ENCODE measurements at regions not wholly inside any gene's neighbourhood (a gene's known extent, or its start where the extent isn't known, plus 50 kb on each side); places are given as distances from the start of the nearest gene placed in this dataset.
A peak's percentile ranks its signal among the peaks of the same experiment; 100 is the strongest.

DNA sequence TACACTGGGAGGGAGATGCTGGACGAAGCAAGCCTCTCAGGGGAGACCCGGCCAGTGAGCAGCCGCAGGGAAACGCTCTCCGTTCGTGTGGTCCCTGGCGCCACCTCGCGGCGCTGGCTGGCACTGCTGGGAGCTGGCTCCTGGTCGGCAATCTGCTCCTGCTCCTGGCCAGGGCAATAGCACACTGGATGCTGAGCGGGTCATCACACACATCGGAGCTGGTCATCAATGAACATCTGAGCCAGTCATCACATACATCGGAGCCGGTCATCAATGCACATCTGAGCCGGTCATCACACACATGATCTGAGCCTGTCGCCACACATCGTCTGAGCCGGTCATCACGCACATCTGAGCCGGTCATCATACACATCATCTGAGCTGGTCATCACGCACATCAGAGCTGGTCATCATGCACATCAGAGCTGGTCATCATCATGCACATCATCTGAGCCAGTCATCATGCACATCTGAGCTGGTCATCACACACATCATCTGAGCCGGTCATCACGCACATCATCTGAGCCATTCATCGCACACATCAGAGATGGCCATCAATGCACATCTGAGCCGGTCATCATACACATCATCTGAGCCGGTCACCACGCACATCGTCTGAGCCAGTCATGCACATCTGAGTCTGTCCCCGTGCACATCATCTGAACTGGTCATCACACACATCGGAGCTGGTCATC is 217.3 kb downstream of the RBFOX3 start:
- peak; percentile 68 for DNase-seq

DNA sequence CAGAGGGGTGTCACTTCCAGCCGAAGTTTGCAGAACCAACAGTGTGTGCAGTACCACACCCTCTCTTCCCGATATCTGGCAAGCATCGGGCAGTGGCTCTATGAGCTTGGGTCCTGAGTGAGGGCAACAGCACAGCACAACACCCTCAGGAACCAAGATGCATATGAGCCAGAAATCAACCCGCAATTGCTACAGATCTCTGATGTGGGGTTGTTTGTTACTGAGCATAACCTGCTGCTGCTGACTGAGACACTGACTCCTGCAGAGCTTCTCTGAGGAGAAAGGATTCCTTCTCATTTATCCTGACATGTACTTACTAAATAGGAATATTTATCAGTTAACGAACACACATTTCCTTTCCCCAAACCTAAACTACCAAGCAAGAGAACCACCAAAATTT is 218.3 kb downstream of the RBFOX3 start:
- no peak for DNase-seq

DNA sequence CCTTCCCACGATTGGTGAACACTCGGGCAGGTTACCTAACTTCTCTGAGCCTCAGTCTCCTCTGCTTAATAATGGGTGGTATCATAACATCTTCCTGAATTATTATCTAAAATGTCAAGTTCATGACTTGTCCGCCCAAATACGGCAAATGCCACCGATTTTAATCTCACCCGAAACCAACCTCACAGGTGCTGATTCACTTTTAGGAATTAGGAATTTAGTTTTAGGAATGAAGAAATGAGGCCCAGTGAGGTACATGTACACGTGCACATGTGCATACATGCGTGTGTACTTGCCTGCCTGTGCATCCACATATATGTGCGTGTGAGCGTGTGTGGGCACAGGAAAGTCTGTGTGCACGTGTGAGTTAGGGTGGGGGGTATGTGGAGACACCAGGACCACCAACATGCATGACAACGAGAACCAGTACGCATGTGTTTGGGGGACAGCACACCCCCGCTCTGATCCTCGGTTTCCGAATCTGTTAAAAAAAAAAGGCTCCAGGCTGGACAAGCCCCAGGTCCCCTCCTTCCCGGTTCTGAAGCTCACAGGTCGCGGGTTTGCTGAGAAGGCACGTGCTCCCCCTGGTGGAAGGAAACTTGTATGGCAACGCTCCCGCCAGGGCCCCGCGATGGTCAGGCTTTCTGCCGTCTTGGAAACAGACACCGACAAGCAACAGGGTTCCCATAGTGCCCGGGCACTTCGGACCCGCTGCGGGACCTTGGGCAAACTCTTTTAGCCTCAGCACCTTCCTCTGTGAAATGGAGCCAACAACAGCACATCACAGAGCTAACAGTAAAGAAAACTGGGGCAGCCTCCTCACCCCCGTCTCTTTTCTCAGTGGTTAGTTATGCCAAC is 219.2 kb downstream of the RBFOX3 start:
- peak; percentile 40 for DNase-seq

DNA sequence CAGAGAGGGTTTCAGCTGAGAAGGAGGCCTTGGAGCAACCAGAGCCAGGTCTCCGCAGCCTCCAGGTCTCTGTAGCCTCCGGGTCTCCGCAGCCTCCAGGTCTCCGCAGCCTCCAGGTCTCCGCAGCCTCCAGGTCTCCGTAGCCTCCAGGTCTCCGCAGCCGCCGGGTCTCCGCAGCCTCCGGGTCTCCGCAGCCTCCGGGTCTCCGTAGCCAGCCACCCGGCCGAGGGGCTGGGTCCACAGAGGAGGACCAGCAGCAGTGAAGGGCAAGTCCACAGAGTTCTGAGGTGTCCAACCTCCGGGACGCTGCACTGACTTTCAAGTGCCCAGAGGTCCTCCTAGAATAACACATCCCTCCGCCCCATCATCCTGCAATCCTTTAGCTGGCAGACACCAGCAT is 221.0 kb downstream of the RBFOX3 start:
- DNase-seq, result no peak

DNA sequence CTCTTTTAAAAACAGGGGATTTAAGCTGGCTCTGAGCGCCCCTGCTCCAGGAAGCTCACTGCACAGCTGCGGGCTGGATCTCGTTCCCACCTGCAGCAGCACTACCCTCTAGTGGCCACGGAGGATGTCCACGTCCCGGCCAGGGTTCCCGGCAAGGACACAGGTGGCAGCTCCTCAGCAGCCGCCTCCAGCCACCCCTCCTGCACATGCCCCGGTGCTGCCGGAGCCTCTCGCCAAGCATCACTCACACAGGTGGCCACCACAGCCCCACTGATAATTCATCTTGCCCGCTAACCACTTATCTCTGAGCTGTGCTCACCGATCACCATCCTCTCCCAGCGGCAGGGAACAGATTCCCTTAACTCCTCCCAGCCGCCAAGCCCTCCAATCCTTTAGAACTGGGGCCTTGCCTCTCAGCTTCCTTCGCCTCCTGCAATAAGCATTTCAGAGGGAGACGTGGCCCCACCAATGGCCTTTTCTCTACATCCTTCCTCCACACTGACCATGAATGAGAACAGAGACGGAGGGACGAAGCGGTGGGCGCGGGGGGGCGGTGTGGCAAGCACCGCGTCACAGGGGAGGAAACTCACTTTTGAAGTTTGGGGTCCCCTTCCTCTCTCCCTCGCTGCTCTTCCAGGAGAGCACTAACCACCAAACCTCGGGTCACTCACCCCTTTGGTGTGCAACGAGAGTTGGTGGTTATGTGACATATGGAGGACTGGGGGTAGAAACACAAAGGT is 222.1 kb downstream of the RBFOX3 start:
- DNase-seq, result no peak

DNA sequence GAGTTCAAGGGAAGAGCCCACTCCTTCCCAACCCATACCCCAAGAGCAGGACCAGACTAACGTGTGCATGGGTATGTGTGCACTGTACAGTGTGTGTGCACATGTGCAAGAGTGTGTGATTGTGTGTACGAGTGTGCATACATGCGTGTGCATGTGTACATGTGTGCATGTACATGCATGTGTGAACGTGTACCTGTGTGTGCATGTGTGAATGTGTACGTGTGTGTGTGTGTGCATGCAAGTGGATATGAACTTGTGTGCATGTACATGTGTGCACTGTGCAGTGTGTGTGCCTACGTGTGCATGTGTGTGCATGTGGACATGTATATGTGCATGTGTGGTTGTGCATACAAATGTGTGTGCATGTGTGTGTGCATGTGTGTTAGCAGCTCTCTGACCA is 223.1 kb downstream of the RBFOX3 start:
- no peak for DNase-seq

DNA sequence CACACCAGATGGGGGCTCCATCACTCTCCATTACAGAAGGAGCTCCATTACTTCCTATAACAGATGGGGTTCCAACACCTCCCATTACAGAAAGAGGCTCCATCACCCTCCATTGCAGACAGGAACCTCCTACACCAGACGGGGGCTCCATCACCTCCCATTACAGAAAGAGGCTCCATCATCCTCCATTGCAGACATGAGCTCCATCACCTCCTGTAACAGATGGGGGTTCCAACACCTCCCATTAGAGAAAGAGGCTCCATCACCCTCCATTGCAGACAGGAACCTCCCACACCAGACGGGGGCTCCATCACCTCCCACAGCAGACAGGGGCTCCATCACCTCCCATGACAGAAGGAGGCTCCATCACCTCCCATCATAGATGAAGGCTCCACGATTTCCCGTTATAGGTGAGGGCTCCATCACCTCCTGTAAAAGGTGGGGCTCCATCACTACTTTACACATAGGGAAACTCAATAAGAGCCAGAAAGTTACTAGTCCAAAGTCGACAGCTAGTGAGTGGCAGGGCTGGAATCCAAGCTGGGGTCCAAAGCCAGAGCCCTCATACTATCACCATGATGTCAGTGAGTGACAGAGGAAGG is 224.8 kb downstream of the RBFOX3 start:
- DNase-seq, result no peak

DNA sequence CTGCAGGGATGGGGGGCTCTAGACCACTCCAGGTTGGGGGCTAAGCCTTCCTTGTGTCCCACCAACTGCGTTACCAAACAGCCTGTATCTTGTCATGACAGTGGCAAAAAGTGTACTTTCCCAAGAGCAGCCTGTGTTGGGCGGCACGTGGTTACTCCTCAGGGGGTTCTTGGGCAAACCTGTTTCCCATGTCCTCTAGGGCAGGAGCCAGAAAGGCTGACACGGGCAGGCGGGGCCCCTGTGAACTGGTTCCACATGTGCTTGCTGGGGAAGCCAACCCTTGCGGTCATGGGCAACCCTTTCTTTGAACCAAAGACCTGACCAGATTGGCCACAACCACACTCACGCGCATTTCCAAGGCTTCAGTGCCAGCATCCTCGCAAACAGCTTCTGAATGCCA is 228.5 kb downstream of the RBFOX3 start:
- DNase-seq, result no peak

DNA sequence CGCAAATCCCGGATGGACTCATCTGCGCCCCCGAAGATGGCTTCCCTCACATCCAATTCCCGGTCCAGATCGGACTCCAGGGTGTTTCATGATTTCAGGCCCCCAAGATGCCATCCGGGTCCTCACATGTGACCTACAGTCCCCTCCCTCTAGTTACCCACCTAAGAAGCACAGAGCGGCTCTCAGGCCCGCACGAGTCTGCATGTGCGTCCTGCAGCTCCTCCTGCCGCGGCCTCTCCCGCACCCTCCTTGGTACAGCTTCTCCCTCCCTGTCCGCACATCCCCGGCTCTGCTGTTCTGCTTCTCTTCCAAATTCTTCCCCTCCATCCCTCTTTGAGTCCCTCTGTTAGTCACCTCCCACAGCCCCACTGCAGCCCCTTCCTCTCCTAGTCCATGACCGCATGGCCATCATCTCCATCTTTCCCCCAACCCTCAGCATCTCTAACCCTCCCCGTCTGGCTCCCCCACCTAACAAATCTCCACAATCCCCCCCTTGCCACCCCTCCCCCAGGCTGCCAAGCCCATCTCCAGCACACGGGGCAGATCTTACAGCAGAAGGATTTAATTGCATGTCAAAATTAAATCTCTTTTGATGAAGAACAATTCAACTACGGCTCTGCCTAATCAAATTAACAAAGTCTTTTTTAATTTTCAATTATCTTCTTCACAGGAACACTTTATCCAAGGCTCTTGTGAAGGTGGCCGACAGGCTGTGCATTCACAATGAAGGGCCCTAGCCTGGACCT is 231.0 kb downstream of the RBFOX3 start:
- no peak for DNase-seq

DNA sequence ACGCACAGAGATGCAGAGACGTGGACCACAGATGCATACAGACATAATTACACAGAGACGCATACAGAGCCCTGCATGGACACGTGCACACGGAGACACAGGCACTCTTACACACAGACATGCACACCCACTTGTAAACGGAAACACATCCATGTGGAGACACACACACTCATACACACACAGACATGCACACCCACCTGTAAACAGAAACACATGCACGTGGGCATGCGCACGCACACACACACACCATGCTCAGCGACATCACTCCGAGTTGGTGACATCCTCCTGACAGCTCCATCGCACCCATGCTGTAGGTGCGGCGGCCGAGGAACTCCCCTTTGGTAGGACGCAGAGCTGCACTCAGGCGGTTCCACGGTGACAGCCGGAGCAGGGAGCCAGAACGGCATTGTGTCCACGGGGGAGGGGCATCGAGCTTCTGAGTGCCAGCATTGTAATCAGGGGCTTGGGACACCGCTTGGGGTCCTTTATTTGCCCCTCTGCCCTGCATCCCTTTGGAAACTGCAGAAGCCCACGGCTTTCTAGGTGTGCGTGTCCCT is 233.5 kb downstream of the RBFOX3 start:
- DNase-seq, result no peak

DNA sequence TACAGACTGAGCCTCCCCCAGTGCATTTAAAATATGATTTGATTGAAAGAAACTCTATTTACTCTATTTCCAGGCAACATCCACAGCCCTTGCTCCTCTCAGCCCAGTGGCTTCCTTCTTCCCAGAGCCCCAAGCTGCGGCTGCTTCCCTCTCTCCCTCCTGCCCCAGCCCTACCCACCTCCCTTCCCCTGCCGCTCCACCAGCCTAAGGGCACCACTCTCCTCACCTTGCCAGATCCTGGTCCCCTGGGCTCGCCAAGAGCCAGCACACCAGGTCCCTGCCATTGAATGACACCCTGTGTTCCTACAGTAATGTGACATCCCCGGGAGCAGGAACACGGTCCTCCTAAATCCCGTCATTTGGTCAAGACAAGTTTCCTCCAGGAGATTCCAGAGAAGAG is 236.0 kb downstream of the RBFOX3 start:
- DNase-seq, result no peak

DNA sequence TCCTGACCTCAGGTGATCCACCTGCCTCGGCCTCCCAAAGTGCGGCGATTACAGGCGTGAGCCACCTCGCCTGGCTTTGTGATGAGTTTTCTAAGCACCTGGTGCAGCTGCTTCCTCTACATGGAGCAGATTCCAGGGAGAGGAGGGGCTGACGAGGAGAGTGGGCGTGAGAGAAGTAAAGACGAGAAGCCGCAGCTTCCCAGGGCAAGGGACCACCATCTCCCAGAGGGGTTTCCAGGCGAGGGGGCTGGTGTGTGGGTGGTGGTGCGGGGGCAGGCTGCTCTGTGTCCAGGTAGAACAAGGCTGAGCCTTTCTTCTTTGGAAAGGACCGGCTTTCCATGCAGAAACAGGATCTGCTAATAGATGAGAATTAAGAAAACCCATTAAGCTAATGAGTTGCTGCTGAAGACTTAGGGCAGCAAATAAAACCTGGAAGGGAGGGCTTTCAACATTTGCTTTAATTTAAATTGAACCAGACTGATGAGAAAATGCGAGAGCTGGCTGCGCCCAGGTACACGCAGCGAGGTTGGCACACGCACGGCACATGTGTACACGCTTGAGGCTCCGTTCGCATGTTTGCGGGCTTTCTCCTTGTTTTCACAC is 236.7 kb downstream of the RBFOX3 start:
- no peak for DNase-seq

DNA sequence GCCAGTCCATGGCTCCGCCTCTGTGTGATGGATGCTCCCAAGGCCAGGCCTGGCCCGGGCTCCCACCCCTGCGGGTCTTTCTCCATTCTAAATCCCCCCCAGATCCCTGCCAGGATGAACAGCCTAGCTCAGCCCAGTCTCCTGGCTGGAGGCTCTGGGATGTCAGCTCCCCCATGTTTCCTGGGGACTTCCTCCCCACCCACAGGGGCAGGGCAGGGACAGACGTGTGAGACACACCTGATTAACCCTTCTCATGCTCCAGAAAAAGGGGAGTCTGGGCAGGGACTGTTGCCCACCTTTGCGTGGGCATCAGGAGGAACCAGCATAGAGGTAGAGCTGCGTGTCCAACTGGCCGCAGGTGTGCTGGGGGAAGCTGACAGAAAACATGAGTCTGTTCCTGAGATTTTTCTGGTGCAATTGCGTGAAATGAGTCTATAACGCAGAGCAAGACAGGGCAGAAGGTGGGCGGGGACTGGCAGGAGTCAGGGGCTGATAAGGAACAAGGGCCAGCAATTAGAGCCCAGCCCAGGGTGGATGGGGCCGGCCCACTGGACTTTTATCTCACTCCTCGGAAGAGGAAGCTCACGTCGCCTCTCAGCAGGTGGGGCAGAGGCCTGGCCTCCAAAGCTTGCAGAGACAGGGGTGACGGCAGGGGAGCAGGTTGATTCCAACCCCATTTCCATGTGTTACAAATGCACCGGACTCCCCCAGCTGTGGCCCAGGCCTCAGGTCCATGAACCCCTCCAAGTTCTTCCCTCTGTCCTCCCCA is 238.2 kb downstream of the RBFOX3 start:
- DNase-seq, result no peak

DNA sequence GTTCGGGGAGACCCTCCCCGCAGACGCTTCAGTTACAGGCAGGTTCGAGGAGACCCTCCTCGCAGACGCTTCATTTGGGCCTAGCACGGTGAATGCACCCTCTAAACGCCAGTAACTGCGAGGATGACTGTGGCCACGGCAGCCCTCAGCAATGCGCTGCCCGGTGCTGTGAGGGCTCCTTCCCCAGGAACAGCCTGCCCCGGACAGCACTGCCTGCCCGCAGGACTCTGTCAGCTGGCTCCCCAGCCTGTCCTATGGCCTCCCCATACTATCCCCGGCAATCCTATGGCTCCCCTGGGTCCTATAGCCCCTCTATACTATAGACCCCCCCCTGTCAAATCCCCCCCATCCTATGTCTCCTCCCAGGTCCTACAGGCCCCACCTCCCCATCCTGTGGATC is 238.9 kb downstream of the RBFOX3 start:
- no peak for DNase-seq

DNA sequence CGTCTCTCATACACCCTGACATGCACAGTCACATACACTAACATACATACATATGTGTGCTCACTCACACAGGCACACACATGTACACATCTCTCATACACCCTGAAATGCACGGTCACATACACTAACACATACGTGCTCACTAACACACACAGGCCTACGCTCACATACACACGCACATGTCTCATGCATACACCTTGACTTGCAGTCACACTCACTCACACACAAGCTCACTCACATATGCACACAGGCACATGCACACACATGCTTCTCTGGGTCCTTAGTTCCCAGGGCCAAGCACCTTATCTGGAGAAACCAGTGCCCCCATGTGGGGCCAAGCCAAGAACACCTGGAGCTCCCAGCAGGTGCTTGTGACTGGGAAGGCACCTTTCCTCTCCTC is 240.3 kb downstream of the RBFOX3 start:
- DNase-seq, result no peak

DNA sequence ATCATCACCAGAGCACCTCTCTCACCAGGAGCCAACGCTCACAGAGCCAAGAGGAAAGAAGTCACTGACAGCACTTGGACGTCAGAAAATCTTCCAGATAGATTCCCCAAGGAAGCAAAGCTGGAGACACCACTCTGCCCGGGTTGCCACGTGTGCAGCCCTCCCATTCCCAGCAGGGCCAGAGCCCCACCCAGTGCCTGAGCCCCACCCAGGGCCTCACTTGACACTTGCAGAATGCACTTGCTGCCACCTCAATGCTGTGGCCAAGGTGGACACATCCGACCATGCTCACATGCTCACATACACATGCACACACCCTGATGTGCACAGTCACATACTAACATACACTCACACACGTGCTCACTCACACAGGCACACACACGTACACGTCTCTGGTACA is 240.7 kb downstream of the RBFOX3 start:
- DNase-seq, result no peak

DNA sequence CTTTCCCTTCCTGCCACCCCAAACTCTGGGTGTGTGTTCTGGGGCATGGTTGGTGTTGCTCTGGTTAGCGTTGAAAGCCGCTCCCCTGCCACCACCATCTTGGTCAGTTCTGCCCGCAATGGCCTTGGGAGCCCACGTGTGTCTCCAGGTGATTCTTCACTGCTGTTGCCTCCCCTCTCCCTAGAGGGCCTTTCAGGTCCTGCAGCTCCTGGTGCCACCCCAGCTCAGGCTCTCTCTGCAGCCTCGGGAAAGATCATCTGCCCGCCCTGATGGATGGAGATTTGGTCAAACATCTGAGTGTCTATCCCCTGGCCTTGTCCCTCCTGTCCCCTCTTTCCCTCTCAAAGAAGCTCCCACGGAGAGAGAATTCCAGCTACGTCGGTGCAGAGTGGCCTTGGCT is 241.3 kb downstream of the RBFOX3 start:
- no peak for DNase-seq

DNA sequence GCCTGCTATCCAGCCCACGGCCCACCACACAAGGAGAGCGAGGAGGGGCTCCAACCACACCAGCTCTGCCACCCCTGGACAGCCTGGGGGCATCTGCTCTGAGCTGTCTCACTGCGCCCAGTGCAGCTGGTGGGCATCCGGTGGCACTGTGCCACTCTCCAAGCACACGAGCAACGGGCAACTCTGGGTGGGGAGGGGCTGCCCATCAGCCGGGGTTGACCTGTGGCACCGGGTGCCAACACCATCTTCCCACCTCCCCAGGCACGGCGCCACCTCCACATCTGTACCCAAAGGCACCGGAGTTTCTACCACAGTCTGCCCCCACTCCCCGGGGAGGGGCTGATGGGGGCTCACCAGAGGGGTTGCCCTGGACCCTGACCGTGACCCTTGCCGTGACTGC is 241.8 kb downstream of the RBFOX3 start:
- no peak for DNase-seq

DNA sequence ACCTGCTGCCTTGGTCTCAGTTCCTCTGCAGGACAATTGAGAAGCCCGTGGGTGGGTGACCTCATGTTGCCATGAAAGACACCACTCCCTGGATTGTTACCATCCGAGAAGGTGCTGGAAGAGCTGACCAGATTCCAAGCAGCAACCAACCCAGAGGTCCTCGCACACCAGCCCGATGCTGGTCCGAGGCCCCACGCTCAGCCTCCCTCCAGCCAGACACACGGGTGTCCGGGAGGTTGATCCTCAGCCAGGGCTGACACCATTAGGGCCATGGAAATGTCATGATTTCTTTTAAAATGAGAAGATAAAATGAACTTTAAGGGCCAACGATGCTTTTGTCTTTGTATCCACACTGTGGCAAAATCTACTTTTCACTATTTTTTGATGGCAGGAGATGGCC is 242.3 kb downstream of the RBFOX3 start:
- DNase-seq, result no peak

DNA sequence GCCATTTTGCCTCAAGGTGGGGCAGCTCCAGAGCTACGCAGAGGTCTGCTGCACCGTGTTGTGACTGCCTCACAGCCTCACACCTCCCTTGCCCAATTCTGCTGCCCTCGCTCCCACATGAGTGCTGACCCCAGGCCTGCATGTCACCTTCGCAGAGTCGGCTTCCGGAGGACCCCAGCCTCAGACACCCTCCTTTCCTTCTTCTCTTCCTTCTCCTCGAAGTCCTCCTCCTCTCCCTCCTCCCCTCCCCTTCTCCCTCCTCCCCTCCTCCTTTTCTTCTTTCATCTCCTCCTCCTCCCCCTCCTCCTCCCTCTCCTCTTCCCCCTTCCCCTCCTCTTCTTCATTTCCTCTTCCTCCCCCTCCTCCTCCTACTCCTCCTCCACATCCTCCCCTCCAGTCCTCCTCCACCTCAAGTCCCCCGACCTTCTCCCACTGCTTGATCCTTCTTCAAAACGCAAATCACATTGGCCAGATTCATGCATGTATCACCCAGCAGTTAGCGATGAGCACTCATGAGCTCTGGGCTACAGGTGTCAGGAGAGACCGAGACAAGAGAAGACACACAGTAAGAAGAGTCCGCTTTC is 243.8 kb downstream of the RBFOX3 start:
- no peak for DNase-seq

All from occipital lobe (tissue), 1 donor.